Stomach (tissue), 8 donors: ENCODE measurements at regions not wholly inside any gene's neighbourhood (a gene's known extent, or its start where the extent isn't known, plus 50 kb on each side); places are given as distances from the start of the nearest gene placed in this dataset.

Source experiments
- DNase-seq, 2 donors: peaks; one replicate each; pipeline versions ENCODE4 v3.0.0 to v3.0.0-alpha.2; 2013 to 2019
- H3K27ac ChIP-seq, 5 donors: fragments of 200-600 bp in 4 of 5; sonication (generic) in 4 of 5; one replicate each; pipeline ENCODE4 v1.5.1; 2013 to 2019; ENCODE audit warnings: mild to moderate bottlenecking in 1 of 5, moderate library complexity in 1 of 5
- H3K27me3 ChIP-seq, 3 donors: fragments of 200-600 bp; sonication (generic); one replicate each; pipeline ENCODE4 v1.5.1; 2017 to 2019; ENCODE audit warnings: mixed run types in 1 of 3
- H3K36me3 ChIP-seq, 4 donors: fragments of 200-600 bp; sonication (generic); 1 replicate in 3 of 4; 2 replicates in 1 of 4; pipeline ENCODE4 v1.5.1; 2016 to 2019
- H3K4me1 ChIP-seq, 4 donors: fragments of 200-600 bp; sonication (generic); one replicate each; pipeline ENCODE4 v1.5.1; 2016 to 2019
- H3K4me3 ChIP-seq, 4 donors: fragments of 200-600 bp; sonication (generic) in 3 of 4; one replicate each; pipeline ENCODE4 v1.5.1; 2016 to 2019; ENCODE audit warnings: mild to moderate bottlenecking in 1 of 4
- H3K9me3 ChIP-seq, 4 donors: fragments of 200-600 bp; sonication (generic); one replicate each; pipeline ENCODE4 v1.5.1; 2016 to 2019
- CTCF ChIP-seq, 7 experiments: fragments of 450-650 bp in 4 of 7; fragments of 200-600 bp in 3 of 7; sonication (generic) in 3 of 7; IDR thresholded peaks; one replicate each; pipeline ENCODE4 v1.5.1; 2016 to 2019; ENCODE audit warnings: antibody characterized with exemption in 7 of 7, control low read depth in 2 of 7, mild to moderate bottlenecking in 1 of 7
- EP300 ChIP-seq: sonication (generic); formaldehyde crosslinking; IDR thresholded peaks from one replicate; pipeline ENCODE4 v1.6.1; 2017; ENCODE audit warnings: antibody characterized with exemption
- POLR2A ChIP-seq, 4 donors: fragments of 450-650 bp; IDR thresholded peaks; one replicate each; pipeline ENCODE4 v1.6.1; 2016; ENCODE audit warnings: antibody characterized with exemption in 4 of 4, control low read depth in 2 of 4, mild to moderate bottlenecking in 1 of 4, moderate library complexity in 1 of 4
- POLR2AphosphoS5 ChIP-seq, 3 donors: sonication (generic); formaldehyde crosslinking; IDR thresholded peaks; one replicate each; pipeline ENCODE4 v1.6.1; 2016; ENCODE audit warnings: antibody characterized with exemption in 3 of 3
- WGBS, 5 donors: extraction: QIAGEN DNeasy Blood & Tissue Kit in 3 of 5; methylation state at CpG; one replicate each; pipeline versions ENCODE4 v1.1.5 to v1.1.7; 2013 to 2018; 5-methylcytosine and 5-hydroxymethylcytosine counted together
- intact Hi-C: fragments of 100-400 bp; cut with DNase I; formaldehyde crosslinking; loops from one replicate; pipeline ENCODE4 v1.15.1; 2023; ENCODE audit warnings: low total_unique reads
- donor health status: healthy with polysubstance abuse.
- donor health status: Bipolar disorder and iron deficiency.
- donor health status: healthy.

DNA sequence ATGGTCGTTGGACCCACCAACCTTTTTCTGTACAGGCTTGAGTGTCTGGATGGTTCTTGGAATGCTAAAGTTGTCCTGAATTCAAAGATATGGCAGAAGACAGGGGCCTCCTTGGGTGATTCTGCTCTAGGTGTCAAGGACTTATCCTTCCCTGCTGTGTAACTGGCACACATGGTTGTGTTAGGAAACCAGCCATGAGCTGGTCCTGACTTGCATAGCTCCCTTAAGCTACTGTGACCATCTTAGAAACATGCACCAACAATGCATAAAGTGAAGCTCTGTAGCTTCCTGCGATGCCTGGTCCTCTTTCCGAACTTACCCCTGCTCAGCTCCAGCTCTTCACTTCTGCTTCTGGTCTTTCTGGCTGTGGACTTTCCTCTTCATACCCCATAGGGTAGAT, 224.6 kb downstream of the TLE4 start:
- no peak for DNase-seq
- Histone ChIP-seq H3K36me3 (no peaks in the 10 kb centered on the region), H3K9me3 (no peaks in the 10 kb centered on the region), H3K4me3 (no peak overlapping the region), H3K27me3 (no peaks in the 10 kb centered on the region), H3K4me1 (peaks cover 0 to 18% (median 0%) of the 10 kb centered on the region in 4 donors), H3K27ac (no peak overlapping the region)
- TF ChIP-seq EP300, result no peak
- TF ChIP-seq CTCF (IDR thresholded peaks at IDR 0.05), result no peak
- TF ChIP-seq POLR2AphosphoS5 (IDR thresholded peaks at IDR 0.05), result no peak
- no peak for TF ChIP-seq POLR2A (IDR thresholded peaks at IDR 0.05)
- intact Hi-C loops, result no loop called here
- WGBS, 5 donors, result 89 to 96% (median 91%) methylated on average over 3 of the region's 3 CpGs

GRCh38 chr9:79788662-79789061, 216.9 kb downstream of the TLE4 start:
- TF ChIP-seq EP300, result no peak
- TF ChIP-seq POLR2A (IDR thresholded peaks at IDR 0.05), result no peak
- no peak for TF ChIP-seq POLR2AphosphoS5 (IDR thresholded peaks at IDR 0.05)
- no peak for TF ChIP-seq CTCF (IDR thresholded peaks at IDR 0.05)
- H3K36me3 ChIP-seq, result no peaks in the 10 kb centered on the region
- H3K27me3 ChIP-seq, result no peaks in the 10 kb centered on the region
- peaks cover 0 to 11% (median 0%) of the 10 kb centered on the region in 4 donors for H3K9me3 ChIP-seq
- no peaks in the 10 kb centered on the region for H3K4me1 ChIP-seq
- no peak overlapping the region for H3K27ac ChIP-seq
- no peak overlapping the region for H3K4me3 ChIP-seq
- intact Hi-C loops, result no loop called here
- no peak for DNase-seq
- 83 to 93% (median 88%) methylated on average over 1 of the region's 1 CpG for WGBS, 5 donors

- Histone ChIP-seq H3K4me3 (no peak overlapping the region), H3K27ac (no peak overlapping the region), H3K27me3 (no peaks in the 10 kb centered on the region), H3K4me1 (no peaks in the 10 kb centered on the region), H3K36me3 (no peaks in the 10 kb centered on the region), H3K9me3 (no peaks in the 10 kb centered on the region)
- intact Hi-C loops, result no loop called here
- WGBS, 5 donors, result 94 to 99% (median 98%) methylated on average over 4 of the region's 4 CpGs
- TF ChIP-seq POLR2A (IDR thresholded peaks at IDR 0.05) (no peak), EP300 (no peak), CTCF (IDR thresholded peaks at IDR 0.05) (no peak), POLR2AphosphoS5 (IDR thresholded peaks at IDR 0.05) (no peak)
- no peak for DNase-seq
These were observed 209.5 kb downstream of the TLE4 start for GRCh38 chr9:79781263-79781662.

DNA sequence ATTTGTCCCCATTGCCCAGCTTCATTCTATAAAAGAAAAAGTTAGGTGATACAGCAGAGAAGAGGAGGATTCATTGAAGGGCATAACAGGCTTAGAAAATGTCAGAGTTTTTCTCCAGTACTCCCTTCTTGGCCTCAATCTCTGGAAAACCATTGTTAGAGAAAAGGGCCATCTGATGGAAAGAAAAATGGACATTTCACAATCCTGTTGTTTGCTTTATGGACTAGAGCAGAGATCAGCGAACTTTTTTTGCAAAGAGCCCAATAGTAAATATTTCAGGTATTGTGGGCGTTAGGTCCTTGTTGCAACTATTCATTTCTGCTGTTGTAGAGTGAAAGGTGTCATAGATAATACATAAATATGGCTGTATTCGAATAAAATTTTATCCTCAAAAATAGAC, 208.8 kb downstream of the TLE4 start:
- no peak overlapping the region for H3K27ac ChIP-seq
- 86 to 92% (median 89%) methylated on average over 3 of the region's 3 CpGs for WGBS, 5 donors
- H3K27me3 ChIP-seq, result no peaks in the 10 kb centered on the region
- H3K9me3 ChIP-seq, result no peaks in the 10 kb centered on the region
- TF ChIP-seq EP300, result no peak
- TF ChIP-seq CTCF (IDR thresholded peaks at IDR 0.05), result no peak
- no peak for TF ChIP-seq POLR2A (IDR thresholded peaks at IDR 0.05)
- TF ChIP-seq POLR2AphosphoS5 (IDR thresholded peaks at IDR 0.05), result no peak
- intact Hi-C loops, result no loop called here
- H3K4me1 ChIP-seq, result no peaks in the 10 kb centered on the region
- no peak for DNase-seq
- H3K36me3 ChIP-seq, result no peaks in the 10 kb centered on the region
- H3K4me3 ChIP-seq, result no peak overlapping the region
